ENCODE measurements at regions not wholly inside any gene's neighbourhood (a gene's known extent, or its start where the extent isn't known, plus 50 kb on each side); places are given as distances from the start of the nearest gene placed in this dataset.

GRCh38 chrX:99421796-99422195 is 988.3 kb downstream of the PCDH19 start (continued):
- TF ChIP-seq ZNF462 (CRISPR knock-in tag; IDR thresholded peaks at IDR 0.05) (no peak), EZH2 (IDR thresholded peaks at IDR 0.05; ENCODE audit: low read depth, unreplicated experiment) (no peak), ZNF114 (CRISPR knock-in tag; IDR thresholded peaks at IDR 0.05) (no peak), STAT1 (IDR thresholded peaks at IDR 0.05; ENCODE audit: unreplicated experiment) (no peak), POLR2AphosphoS5 (IDR thresholded peaks at IDR 0.05; ENCODE audit: low read depth) (no peak)

GRCh38 chrX:99415470-99415869 is 994.6 kb downstream of the PCDH19 start:
- Histone ChIP-seq H3F3A (replicated peaks; ENCODE audit: low read depth) (no peaks in the 10 kb centered on the region), H3K4me2 (no peak overlapping the region), H3K27me3 (ENCODE audit: insufficient read depth) (no peaks in the 10 kb centered on the region), H2AFZ (no peak overlapping the region), H3K4me1 (ENCODE audit: insufficient read depth) (no peaks in the 10 kb centered on the region), H3K36me3 (ENCODE audit: insufficient read depth) (no peaks in the 10 kb centered on the region), H3K4me3 (no peak overlapping the region), H3K27ac (ENCODE audit: low read depth) (no peak overlapping the region), H4K20me1 (replicated peaks; ENCODE audit: insufficient read depth) (no peaks in the 10 kb centered on the region), H3K79me2 (replicated peaks; ENCODE audit: insufficient read depth) (no peaks in the 10 kb centered on the region), H3K9me2 (ENCODE audit: insufficient read depth) (no peaks in the 10 kb centered on the region)
- Mint-ChIP-seq H3K27ac (no peak overlapping the region), H3K4me1 (peaks cover 4% of the 10 kb centered on the region; the same call in 2 of the 3 replicates), H3K27me3 (ENCODE audit: insufficient read depth, low read depth, poor library complexity) (peaks cover 2% of the 10 kb centered on the region), H3K9me3 (no peaks in the 10 kb centered on the region), H3K36me3 (ENCODE audit: low read depth) (no peaks in the 10 kb centered on the region), H3K4me3 (no peak overlapping the region)
- DNase-seq (ENCODE audit: low spot score): no peak
- no peak for ATAC-seq
- TF ChIP-seq CREB1 (CRISPR knock-in tag; IDR thresholded peaks at IDR 0.05; ENCODE audit: low read depth): no peak
- no peak for TF ChIP-seq EZH2phosphoT487 (IDR thresholded peaks at IDR 0.05; ENCODE audit: unreplicated experiment)
- no peak for TF ChIP-seq ZNF331 (CRISPR knock-in tag; IDR thresholded peaks at IDR 0.05; ENCODE audit: low read depth)
- no peak for TF ChIP-seq ETS1 (IDR thresholded peaks at IDR 0.05)
- TF ChIP-seq ZNF462 (CRISPR knock-in tag; IDR thresholded peaks at IDR 0.05): no peak
- TF ChIP-seq POLR2AphosphoS5 (IDR thresholded peaks at IDR 0.05; ENCODE audit: low read depth): no peak
- TF ChIP-seq NANOG (IDR thresholded peaks at IDR 0.05; ENCODE audit: borderline replicate concordance): no peak

All from GM23338 (cell line).